Lower leg skin (tissue), 3 donors: ENCODE measurements at regions not wholly inside any gene's neighbourhood (a gene's known extent, or its start where the extent isn't known, plus 50 kb on each side); places are given as distances from the start of the nearest gene placed in this dataset.

ENCODE experiments used
- CTCF ChIP-seq, 3 donors: fragments of 450-650 bp; IDR thresholded peaks; one replicate each; pipeline ENCODE4 v1.5.1; 2016; ENCODE audit warnings: antibody characterized with exemption in 3 of 3, mild to moderate bottlenecking in 3 of 3, moderate library complexity in 2 of 3
- POLR2A ChIP-seq, 2 donors: fragments of 450-650 bp; IDR thresholded peaks; one replicate each; pipeline ENCODE4 v1.6.1; 2016 to 2017; ENCODE audit warnings: antibody characterized with exemption in 2 of 2, mild to moderate bottlenecking in 1 of 2, moderate library complexity in 1 of 2

DNA sequence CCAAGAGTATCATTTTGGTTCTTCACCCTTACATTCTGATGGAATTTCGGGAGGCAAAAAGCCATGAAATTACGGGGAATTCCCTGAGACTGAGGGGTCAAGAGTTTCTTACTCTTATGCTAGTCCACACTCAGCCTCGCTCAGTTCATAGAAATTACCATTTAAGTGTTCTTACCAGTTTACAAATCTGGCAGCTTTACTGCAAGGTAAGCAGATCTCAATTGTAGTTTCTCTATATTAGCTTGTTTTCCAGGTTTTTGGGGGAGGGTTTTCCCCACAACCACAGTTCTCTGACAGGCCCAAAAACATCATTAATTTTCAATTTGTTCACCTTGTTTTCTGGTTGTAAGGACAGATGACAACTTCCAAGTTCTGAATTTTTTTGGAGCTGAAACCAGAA lies 1028.4 kb downstream of the FAM181B start:
- TF ChIP-seq CTCF (IDR thresholded peaks at IDR 0.05) = no peak
- no peak for TF ChIP-seq POLR2A (IDR thresholded peaks at IDR 0.05)
